WI38 (cell line): ENCODE measurements at regions not wholly inside any gene's neighbourhood (a gene's known extent, or its start where the extent isn't known, plus 50 kb on each side); places are given as distances from the start of the nearest gene placed in this dataset.

ENCODE experiments used
- H3K4me3 ChIP-seq: 2 replicates; pipeline ENCODE4 v1.5.1; 2011; ENCODE audit warnings: low read depth, mild to moderate bottlenecking, control low read depth, low read length
- CTCF ChIP-seq: IDR thresholded peaks from 2 replicates; pipeline ENCODE4 v1.5.1; 2012; ENCODE audit warnings: low read depth, mild to moderate bottlenecking, control low read depth, low read length

- H3K4me3 ChIP-seq: no peak overlapping the region
- TF ChIP-seq CTCF: no peak
These were observed 293.0 kb upstream of the PLXNA2 start for GRCh38 chr1:208537198-208537597.

DNA sequence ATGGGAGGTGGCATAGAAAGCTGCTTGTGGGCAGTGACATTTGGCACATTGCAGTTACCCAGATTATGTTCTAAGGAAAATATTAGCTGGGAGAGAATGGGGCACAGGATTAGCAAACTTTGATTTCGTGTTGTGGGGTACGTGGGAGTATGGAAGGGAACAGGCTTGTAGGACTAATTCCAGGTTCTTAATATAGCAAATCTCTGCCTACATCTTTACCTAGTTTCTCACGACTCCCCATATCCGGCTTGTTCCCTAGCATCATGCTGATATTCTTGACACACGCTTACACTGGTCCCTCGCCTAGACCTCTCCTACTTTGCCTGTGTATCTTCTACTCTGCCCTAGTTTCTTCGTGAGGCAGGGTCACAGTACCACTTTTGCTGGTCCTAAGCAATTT is 293.9 kb upstream of the PLXNA2 start:
- no peak for TF ChIP-seq CTCF
- H3K4me3 ChIP-seq: no peak overlapping the region

DNA sequence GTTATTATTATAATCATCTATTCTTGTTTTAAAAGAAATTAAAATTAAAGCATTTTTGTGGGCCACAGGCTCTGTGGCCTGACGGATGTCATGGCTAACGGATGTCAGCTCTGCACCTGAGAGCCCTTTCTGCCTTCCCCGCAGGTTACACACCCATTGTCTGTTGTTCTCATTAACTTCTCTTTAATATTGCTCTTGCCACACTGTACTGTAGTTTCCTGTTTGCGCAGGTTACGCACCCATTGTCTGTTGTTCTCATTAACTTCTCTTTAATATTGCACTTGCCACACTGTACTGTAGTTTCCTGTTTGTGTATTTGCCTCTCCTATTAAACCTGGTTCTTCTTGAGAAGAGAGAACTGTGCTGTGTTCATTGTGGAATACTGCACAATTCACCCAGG is 294.4 kb upstream of the PLXNA2 start:
- no peak for TF ChIP-seq CTCF
- H3K4me3 ChIP-seq: no peak overlapping the region

DNA sequence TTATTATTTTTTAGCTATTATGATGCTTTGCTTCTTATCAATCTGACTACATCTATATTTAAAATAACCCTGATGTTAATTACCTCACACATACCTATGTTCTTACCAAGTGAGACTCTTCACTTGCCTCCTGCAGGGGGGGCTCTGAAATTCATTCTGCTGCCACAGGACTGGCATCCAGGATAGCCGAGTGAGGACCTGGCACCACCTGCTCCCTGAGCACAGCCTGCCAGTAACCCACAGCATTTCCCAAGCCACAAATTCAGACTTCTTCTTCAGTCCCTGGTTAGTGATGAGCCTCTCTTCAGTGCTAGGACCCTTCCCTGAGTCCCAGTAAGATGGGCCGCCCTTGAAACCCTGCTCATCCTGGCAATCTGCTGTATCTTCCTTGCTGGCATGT is 296.5 kb upstream of the PLXNA2 start:
- no peak overlapping the region for H3K4me3 ChIP-seq
- no peak for TF ChIP-seq CTCF

DNA sequence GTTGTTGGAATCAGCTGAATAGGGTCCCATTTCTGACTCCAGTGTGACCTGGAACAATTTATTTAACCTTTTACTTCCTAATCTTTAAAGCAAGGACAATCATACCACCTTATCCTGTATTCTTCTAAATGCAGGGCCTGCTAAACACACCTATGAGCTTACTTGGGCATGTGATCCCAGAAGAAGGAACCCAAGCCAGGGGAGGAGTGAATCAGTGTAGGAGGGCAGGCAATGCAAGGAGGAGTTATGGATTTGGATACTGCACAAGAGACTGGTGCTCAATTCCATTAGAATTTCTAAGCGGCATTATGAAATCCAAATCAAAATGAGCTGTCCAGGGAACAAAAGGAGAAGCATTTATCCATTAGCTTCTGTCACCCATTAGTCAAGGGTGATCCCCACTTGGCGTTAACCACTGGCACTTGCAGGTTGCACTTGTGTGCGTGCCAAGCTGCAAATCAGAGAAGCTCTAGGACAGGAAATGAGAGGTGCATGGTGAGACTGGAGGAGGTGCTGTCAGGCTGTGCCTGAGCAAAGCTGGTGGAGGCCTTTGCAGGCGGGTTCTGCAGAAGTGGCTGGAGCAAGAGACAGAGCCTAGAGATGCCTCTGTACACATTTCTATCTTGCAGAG is 297.2 kb upstream of the PLXNA2 start:
- no peak overlapping the region for H3K4me3 ChIP-seq
- TF ChIP-seq CTCF: no peak

GRCh38 chr1:208542309-208542708 is 298.1 kb upstream of the PLXNA2 start:
- TF ChIP-seq CTCF: no peak
- no peak overlapping the region for H3K4me3 ChIP-seq

- TF ChIP-seq CTCF: no peak
- no peak overlapping the region for H3K4me3 ChIP-seq
These were observed 299.9 kb upstream of the PLXNA2 start for GRCh38 chr1:208544053-208544452.
